Right lobe of liver (tissue), 4 donors: ENCODE measurements at regions not wholly inside any gene's neighbourhood (a gene's known extent, or its start where the extent isn't known, plus 50 kb on each side); places are given as distances from the start of the nearest gene placed in this dataset.

Experiments used
- CTCF ChIP-seq, 4 donors: fragments of 200-600 bp in 3 of 4; fragments of 450-650 bp in 1 of 4; IDR thresholded peaks; one replicate each; pipeline versions ENCODE4 v1.5.1 to v1.8.0; 2016 to 2022; ENCODE audit warnings: antibody characterized with exemption in 4 of 4, mild to moderate bottlenecking in 2 of 4
- POLR2A ChIP-seq: fragments of 450-650 bp; IDR thresholded peaks from one replicate; pipeline ENCODE4 v1.6.1; 2017; ENCODE audit warnings: antibody characterized with exemption, mild to moderate bottlenecking
- donor health status: DM: no; HTN: no; CAD: no.
- donor health status: DM: no; HTN: no; CAD: no.
- donor health status: DM: no; HTN: yes; CAD: no.

- TF ChIP-seq POLR2A (no peak), CTCF (IDR thresholded peaks at IDR 0.05) (no peak)
These were observed 230.9 kb upstream of the MSX2 start for GRCh38 chr5:174493530-174493929.
